Stimulated activated CD8-positive, alpha-beta memory T cell treated with anti-CD3 and anti-CD28 coated beads, Interleukin-7, amount 100 ng/mL, for 1 hour (primary cell): ENCODE measurements at regions not wholly inside any gene's neighbourhood (a gene's known extent, or its start where the extent isn't known, plus 50 kb on each side); places are given as distances from the start of the nearest gene placed in this dataset.
"Not testable (repeated sequence)": the region's sequence is repeated elsewhere in the genome, so short reads cannot be mapped to it uniquely, and the experiment has no call there.

Experiments
- DNase-seq, 2 donors: peaks; one replicate each; pipeline ENCODE4 v3.0.0-alpha.2; 2020; ENCODE audit warnings: low read depth in 2 of 2

DNA sequence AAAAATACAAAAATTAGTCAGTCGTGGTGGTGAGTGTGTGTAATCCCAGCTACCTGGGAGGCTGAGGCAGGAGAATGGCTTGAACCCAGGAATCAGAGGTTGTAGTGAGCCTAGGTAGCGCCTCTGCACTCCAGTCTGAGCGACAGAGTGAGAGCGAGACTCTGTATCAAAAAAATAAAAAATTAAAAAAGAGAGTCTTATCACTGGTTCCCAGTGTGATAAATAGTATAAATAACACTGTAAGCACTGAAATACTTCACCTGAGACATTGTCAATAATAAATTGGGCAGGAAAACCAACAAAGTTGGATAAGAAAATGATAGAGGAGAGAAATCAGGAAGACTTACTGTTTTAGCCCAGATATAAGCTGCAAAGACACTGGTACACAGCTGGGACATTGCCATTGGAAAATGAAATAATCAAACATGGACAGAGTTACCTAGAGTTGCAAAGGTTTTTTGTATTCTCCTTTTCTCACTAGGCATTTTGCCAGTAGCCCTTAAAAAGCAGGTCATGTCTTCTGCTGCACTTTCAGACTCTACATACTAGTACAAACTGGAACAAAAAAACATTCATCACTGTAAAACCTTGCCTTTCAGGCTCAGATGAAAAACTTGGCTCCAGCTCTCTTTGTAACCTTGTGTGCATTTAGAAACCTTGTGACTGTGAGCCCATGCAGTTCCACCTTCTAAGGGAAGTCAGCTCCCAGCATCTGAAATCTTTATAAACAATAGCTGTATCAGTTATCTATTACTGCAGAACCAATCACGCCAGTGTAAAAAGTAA lies 55.0 kb upstream of the PPP1R2C start:
- DNase-seq = no peak

- DNase-seq = not testable (repeated sequence)
These were observed 55.6 kb upstream of the PPP1R2C start for GRCh38 chrX:42833550-42833940.

DNA sequence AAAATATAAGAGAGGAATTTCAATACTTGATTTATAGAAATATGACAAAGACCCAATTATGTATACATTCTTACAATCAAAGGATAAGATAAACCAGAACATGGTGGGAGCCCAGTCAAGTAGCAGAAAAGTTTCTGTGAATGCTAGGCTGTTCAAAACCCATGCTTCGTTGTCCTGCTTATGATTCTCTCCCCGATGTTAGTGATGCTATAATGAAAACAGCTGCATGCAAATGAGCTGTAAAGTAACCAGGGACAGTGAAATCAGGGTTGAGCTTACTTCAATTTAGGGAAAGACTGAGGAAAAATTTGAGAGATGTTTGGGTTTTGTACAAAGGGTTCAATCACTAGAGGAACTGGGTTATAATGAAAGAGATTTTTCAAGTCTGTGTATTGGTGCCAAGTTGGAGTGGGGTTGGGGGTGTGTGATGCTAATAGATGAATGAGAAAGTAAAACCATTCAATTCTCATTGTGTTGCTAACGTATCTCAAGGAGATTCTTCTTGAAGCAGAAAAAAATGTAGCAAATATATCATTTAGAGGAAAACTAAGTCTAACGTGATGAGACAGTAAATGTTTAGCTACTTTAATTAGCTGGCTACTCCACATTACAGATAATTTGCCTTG lies 59.3 kb upstream of the PPP1R2C start:
- DNase-seq = no peak

DNA sequence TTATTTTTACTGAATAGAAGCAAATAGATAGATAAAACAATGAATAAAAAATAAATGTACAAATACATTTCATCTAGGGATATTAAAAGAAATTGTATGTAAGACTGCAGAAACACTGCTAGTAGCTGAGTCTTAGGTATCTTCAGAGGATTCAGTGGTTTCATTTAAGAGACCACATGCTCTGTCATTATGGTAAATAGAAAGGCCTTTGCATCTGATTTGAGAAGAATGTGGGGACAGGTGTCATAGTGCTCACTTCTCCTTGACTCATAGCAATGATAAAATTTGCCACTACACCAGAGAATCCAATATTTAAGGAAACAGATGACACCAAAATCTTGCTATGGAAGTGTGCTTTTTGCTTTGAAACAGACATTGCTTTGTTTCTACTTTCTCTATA lies 59.8 kb upstream of the PPP1R2C start:
- DNase-seq = no peak

GRCh38 chrX:42839632-42840031 lies 61.7 kb upstream of the PPP1R2C start:
- no peak for DNase-seq

DNA sequence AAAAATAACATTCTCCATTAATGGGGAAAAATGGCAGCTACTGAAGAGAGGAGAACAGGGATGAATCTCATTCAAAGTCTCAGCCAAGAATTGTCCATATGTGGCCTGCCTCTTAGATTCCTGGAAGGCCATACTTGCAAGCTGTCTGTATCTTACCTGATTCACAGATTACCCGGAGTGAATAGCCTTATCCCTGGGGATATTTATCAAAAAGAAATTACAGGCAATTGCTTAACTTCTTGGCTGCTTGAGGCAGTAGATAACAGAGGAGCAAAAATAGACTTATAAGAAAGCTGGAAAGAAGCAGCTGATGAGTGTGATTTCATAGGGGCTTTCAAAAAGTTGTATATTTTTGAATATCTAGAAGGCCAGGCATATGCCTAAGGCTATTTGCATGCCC lies 68.8 kb upstream of the PPP1R2C start:
- no peak for DNase-seq

DNA sequence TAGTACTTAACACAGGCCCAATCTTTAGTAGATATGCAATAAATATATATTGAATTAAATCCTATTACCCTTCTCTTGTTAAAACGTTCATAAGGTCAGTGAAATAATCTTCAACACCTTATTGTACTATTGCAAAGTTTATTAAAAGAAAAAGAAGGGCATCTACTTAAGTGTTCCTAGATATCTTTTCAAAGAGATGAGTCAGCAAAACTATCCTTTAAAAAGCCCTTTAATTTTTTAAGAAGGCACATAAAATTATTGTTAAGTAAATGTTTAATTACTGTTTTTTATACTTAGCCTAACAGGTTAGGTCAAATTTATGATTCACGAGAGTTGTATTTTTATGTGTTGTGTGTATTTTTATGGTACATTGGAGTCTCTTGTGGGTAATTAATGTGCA lies 77.3 kb upstream of the PPP1R2C start:
- no peak for DNase-seq

GRCh38 chrX:42857766-42858165 lies 79.8 kb upstream of the PPP1R2C start:
- no peak for DNase-seq

DNA sequence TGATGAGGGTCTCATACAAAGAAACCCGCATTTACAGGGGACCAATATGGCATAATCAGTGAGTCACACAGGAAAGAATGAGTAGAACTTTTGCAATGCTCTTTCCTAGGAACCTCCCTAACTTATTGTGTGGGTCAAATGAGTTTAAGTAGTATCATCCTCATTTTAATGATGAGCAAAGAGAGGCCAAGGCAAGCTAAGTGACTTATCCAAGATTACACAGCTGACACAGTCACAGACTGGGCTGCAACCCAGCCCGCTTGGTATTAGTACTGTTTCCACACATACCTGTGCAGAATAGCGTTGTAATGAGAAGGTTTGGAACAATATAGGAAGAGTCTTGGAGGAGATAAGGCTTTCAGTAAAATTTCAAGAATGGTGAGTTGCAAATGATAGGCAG lies 91.0 kb upstream of the PPP1R2C start:
- DNase-seq = no peak

DNA sequence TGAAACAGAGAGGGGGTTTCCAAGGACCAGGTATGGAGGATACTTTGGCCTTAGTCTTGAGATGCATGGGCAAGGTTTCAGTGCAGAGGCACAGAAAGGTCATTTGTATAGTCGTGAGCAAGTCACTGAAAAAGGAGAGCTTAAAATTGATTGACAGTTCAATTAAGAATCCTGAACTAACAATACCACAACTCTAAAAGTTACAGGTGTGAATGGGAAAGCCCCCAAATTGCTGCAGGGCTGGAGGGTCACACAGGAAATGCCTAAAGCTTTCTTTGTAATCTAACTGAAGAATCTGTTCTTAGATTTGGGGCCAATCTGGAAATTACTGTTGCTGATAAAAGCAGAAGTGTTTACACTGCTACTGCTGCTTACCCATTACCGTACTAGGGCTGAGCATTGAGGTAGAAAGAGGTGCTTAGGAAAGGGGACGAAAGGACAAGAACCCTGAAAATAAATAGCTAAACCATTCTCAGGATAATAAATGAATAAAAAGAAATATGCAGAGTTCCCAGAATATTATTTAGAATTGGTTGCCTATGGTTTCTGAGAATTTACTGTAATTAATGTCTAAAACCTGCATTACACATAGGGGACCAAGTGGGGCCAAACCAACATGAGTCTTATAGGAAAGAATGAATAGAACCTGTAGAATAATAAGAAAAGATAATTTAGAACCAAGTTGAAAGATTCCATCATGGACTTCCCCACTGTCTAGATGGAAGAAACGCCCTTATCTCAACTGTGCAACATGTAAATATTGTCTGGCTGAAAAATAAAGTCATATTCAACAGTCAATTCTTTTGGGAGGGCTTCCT lies 91.9 kb upstream of the PPP1R2C start:
- DNase-seq = no peak

- no peak for DNase-seq
These were observed 108.6 kb upstream of the PPP1R2C start for GRCh38 chrX:42886519-42886918.

DNA sequence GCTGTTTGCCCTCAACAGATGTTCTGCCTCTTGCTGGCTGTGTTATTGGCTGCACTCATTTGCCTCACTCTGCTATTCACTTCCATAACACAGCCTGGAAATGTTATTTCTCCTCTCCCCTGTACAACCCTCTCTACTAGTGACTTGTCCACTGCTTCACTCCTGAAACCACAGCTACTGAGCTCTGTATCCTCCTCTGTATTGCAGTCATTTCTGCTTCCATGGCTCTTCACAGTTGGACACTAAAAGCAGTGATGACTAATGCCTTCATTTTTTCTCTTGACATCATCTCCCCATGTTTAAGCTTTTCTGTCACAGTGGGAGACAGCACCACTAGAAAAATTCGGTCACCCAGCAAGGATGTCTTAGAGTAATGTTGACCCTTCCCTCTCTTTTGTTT lies 123.0 kb upstream of the PPP1R2C start:
- no peak for DNase-seq

- no peak for DNase-seq
These were observed 124.5 kb upstream of the PPP1R2C start for GRCh38 chrX:42902513-42902912.

GRCh38 chrX:42920752-42921151 lies 142.8 kb upstream of the PPP1R2C start:
- DNase-seq = no peak

GRCh38 chrX:42930071-42930470 lies 152.1 kb upstream of the PPP1R2C start:
- DNase-seq = no peak

DNA sequence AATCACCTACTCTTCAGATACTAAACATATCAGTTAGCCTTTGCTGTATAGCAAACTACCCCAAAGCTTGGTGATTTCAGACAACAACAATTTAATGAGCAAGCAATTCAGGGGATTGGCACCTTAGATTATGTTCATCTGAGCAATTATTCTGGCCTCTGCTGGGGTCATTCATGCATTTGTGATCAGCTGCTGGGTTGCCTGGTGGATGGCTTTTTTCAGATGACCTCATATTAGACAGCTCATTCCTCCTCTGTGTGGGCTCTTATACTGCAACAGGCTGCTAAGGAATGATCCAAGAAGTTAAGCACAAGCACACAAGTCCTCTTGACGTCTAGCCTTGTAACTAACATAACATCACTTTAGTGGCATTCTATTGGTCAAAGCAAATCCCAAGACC lies 153.0 kb upstream of the PPP1R2C start:
- no peak for DNase-seq

GRCh38 chrX:42933187-42933586 lies 155.2 kb upstream of the PPP1R2C start:
- DNase-seq = no peak

DNA sequence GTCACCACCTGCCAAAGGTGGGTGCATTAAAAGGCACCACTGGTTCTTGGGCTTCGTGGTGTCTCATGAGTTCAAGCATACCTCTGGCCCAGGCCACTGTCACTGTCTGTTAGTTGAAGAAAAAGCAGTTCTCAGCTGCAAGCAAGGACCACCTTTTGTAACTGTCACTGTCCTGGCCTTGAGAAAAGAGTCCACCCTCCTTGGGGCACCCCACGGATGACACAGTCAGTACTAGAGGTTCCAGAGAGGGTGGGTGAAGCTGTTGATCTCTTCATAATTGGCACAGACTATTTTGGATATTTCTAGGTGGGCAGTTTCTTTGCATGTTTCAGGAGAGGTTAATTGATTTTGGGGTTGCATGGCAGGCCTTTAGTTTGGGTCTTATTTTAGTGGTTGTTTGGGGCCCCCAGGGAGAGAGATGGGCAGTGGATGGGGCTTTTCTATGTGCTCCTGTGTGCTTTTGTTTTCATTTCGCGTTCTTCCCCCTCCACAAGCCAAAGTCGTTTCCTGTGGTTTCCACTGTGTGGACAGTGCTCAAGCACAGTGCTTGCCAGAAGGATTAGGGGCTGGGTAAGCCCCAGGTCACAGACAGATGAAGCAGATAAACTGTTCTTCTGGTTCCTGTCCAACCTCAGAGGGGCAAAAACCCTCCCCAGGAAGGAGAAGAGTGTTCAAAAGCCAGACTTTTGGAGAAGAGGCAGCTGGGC lies 156.2 kb upstream of the PPP1R2C start:
- peak in 1 of 2 donors; percentile 20 for DNase-seq

GRCh38 chrX:42941671-42942070 lies 163.7 kb upstream of the PPP1R2C start:
- DNase-seq = no peak

DNA sequence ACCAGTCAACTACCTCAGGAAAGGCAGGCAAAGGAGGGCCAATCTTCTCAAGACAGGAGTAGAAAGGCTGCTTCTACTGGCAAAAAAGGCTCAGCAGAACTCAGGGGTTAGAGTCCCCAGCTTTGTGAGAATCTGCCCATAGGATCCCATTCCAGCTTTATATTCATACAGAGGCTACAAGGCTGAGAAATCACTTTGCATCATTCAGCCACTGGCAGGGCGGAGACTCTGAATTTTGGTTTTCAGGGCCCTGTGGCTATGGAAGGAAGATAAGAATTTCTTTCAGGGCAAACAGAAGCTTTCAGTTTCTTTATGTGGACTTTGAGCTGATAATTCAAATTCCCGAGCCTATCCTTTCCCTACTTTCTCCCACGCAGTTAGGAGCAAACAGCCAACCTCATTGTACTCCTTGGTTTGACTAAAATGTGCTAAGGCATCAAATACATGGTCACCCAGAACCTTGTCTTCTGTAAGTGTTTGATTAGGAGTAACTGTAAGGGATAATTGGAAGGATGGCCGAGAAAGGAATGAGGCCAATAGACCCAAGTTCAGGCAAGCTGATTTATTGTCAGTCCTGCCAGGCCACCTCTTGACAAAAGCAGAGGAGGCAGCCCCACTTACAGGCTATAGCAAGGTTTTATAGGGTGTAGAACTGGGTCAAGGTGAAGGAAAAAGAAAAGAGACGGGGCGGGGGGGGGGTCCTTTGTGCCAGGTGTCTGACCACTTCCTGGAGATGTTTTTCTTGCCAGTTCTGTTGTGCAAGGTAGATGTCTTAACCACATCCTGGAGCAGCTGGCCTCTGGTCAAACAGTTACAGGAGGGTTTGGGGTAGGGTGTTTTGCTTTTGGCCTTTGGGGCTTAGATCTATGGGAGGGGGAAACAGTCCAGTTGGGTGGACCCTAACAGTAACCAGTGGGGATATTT lies 165.3 kb upstream of the PPP1R2C start:
- DNase-seq = no peak

GRCh38 chrX:42944381-42944998 lies 166.5 kb upstream of the PPP1R2C start:
- DNase-seq = no peak
